Activated CD8-positive, alpha-beta memory T cell treated with anti-CD3 and anti-CD28 coated beads for 24 hours (primary cell): ENCODE measurements at regions not wholly inside any gene's neighbourhood (a gene's known extent, or its start where the extent isn't known, plus 50 kb on each side); places are given as distances from the start of the nearest gene placed in this dataset.

Experiments
- DNase-seq: peaks from one replicate; pipeline ENCODE4 v3.0.0-alpha.2; 2020

DNA sequence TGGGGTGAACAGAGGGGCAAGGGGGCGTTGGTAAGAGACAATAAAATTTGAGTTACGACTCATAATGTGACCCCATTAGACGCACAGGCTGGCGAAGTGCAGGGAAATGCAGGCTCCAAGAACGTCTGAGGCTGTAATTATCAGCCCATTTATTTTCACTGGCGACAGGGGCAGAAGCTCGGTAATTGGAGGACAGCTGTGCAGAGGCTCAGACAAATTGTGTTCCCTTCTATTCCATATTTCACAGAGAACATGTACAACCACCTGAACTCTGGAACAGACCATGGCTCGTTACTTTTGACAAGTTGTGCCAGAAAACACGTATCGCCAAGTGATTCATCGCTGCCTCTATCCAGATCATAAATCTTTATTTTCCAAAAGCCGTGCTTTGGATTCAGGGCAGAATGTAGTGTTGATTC, 137.3 kb upstream of the FRMD4A start:
- DNase-seq: no peak

DNA sequence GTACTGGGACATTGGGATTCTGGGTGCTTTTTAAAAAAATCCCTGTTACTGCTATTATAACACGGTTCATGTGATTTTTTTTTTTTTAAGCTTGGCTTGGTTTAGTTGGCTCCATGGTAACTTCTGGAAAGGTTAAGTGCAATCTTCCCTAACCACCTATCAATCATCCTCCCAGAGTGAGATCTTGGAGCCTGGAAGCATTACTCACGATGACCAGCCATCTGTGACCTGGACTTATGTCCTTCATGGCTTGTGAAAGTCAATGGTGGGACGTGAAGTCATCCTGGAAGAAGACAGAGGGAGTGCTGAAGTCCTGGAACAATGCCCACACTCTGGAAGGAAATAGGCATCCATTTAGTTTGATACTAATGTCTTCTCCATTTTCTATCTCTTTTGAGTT, 135.5 kb upstream of the FRMD4A start:
- no peak for DNase-seq

DNA sequence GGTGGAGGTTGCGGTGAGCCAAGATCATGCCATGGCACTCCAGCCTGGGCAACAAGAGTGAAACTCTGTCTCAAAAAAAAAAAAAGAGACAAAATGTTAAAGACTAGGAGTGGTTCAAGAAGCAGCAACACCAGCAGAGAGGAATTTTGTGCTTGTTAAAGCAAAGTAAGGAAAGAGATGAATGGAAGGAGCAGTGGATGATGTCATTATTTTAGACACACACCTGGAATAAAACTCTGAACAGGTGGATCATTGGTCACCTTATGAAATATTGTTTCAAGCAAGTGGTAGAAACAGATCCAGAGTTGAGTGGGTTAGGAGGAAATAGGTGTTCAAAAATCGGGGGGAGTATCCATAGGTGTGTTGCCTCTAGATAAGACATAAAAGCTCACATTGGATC, 129.7 kb upstream of the FRMD4A start:
- DNase-seq: no peak

DNA sequence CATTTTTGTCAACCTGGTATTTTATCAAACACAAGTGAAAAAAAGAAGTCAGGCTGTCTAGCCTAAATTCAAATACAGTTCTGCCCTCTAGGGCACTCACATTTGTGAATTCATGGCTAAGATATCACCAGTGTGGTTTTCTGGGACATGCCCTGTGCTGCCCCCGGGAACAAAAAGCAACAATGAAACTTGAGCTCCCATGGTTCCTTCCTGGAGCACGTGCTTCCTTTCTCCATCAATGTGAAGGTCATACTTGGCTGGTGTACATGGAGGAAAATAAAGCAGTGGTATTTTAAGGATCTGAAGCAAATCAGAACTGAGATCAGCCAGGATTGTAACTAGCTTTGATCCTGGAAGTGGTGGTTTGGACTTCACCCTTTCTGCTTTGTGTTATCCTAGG, 128.9 kb upstream of the FRMD4A start:
- no peak for DNase-seq

DNA sequence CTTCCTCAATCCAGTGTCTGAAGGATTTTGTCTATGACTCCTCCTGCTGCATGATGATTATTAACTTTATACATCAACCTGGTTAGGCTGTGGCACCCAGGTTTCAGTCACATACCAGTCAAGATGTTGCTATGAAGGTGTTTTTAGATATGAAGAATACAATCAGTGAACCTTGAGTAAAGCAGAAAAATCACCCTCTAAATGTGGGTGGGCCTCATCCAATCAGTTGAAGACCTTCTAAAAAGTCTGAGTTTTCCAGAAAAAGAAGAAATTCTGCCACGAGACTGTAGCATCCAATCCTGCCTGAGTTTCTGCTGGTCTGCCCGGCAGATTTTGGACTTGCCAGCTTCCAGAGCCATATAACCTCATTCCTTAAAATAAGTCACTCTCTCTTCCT, 126.1 kb upstream of the FRMD4A start:
- no peak for DNase-seq

DNA sequence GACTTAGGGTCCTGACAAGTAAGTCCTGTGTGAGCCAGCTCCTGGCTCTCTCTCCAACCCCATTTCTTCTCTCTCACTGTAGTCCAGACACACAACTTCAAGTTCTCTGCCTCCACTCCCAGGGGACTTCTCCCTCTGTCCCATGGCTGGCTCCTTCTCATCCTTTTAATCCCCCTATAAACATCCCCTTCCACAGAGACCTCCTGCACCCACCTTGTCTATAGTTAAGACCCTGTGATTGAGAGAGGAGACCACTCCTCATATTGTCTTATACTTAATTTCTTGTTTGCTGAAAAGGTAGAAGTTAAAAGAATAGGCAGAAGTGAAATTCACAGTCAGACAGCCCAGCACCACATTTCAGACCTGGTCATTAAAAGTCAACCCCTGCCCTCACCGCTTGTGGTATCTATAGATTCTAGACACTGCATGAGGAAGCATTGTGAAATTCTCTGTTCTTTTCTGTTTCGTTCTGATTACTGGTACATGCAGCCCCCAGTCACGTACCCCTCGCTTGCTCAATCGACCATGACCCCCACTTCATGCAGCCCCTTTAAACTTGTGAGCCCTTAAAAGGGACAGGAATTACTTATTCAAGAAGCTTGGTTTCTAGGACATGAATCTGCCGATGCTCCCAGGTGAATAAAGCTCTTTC, 125.6 kb upstream of the FRMD4A start:
- DNase-seq: peak; percentile 17

DNA sequence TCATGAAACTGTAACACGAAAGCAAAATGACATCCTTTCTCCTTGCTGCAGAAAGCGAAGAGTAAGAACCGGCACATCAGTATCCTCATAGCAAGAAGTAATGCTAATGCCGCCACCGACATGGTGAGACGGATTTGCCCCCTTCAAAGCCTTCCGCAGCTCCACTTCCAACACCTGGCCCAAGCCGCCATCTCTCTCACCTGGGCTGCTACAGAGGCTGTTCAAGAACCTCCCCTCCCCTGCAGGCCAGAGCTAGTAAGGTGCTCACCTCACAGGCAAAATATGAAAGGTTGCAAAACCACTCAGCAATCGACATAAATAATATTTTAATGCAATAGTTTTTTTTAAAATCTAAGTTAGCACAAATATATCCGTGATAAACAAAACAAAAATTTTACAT, 123.9 kb upstream of the FRMD4A start:
- DNase-seq: peak; percentile 33

DNA sequence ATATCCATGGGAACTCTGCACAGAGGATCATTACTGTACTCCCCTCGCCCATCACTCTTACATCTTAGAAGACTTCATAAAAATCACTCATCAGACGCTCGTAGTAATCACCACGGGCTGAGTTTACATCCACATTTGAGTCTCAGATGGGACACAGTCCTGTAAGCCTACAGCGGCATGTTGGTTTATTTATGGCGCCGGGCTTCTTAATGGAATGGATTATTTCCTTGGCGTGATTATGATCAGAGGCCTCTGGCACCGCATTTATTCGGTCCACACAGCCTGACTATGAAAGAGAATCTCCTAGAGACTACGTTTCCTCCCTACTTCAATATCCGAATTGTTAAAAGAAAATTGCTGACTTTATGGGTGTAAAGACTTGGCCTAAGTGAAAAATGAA, 123.5 kb upstream of the FRMD4A start:
- no peak for DNase-seq

DNA sequence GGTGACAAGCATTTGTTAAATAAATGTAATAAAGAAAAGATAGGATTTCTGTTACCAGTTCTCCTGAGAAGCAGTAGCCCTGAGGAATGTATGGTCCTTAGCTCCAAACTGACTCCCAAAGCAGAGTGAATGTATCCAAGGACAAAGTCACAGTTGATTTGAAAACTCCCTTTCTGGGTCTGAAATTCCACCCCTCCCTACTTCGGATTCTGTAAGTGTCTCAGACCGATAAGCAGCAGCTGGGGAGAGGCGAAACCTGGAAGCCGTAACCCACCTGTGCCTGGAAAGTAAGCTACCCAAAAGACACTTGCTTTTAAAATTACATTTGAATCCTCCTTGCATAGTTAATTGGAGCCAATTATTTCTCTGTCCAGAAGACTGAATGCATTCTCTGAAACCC, 122.9 kb upstream of the FRMD4A start:
- no peak for DNase-seq

DNA sequence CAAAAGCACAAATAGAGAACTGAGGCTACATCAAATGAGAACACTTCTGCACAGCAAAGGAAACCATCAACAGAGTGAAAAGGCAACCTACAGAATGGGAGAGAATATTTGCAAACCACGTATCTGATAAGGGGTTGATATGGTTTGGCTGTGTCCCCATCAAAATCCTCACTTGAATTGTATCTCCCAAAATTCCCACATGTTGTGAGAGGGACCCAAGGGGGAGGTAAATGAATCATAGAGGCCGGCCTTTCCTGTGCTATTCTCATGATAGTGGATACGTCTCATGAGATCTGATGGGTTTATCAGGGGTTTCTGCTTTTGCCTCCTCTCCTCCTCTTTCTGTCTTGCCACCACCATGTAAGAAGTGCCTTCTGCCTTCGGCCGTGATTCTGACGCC, 120.6 kb upstream of the FRMD4A start:
- no peak for DNase-seq

DNA sequence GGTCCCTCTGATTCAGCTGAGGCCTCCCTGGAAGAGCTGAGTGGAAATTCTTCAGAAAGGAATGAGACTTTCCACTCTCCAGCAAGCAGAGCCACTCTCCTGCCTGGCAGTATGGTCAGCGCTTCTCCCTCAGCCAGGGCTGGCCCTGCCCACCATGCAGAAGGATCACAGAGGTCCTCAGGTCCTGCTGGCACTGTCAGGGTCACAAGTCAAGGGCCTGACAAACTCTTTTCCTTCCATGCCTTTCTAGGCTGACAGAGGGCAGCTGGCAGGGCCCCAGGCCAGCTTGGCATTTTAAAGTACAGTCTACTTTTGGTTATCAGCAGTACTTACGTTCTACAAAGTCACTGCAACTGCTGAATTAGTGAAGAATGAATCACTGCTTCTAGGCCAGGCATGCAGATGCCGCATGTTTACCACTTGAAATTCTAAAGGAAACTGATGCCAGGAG, 119.3 kb upstream of the FRMD4A start:
- DNase-seq: no peak

DNA sequence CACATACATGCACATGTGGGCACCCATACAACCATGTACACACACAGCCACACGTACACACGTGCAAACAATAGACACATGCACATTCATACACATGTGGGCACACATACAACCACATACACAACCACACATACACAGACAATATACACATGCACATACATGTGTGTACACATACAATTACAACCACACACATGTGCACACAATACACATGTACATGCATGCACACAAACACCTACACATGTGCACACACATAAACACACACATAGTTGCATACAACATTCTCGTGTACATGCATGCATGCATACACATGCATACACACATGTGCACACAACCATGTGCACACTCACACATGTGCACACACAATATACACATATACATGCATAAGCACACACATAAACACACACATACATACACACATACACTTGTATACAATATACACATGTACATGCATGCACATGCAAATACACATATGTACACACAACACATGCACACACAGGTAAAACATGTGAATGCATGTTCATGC, 118.6 kb upstream of the FRMD4A start:
- no peak for DNase-seq

DNA sequence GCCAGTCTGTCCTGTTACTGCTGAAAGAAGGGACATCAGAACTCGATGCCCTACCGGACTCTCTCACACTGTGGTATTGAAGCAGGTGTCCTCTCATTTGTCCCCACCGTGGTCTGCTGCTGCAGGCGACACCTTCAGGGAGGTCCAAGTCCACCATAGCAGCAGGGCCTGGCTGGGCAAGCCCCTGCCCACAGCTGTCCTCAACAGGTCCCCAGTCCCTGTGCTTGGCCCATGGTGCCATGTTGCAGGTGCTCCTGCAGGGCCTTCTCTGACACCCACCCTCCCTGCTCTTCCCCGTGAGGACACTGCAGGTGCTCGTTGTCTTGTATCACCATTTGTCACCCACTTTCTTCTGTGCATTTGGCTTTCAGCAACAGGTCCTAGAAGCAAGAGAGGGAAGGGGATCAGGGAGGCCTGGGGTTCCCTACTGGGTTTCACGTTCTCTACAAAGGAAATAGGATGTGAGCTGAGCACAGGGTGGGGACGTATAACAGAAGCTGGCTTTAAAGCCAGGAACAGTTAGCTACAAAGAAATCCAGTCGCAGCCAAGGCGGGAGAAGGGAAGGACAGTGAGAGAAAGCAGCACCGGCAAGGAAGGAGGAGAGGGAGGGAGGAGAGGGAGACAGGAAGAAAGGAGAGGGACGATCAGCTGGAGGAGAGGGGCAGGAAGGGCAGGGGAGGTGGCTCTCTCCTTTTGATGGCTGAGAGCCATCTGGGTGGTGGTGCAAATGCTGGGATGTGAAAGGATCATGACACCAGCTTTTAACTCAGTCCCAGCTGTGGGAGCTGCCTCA, 117.7 kb upstream of the FRMD4A start:
- no peak for DNase-seq

DNA sequence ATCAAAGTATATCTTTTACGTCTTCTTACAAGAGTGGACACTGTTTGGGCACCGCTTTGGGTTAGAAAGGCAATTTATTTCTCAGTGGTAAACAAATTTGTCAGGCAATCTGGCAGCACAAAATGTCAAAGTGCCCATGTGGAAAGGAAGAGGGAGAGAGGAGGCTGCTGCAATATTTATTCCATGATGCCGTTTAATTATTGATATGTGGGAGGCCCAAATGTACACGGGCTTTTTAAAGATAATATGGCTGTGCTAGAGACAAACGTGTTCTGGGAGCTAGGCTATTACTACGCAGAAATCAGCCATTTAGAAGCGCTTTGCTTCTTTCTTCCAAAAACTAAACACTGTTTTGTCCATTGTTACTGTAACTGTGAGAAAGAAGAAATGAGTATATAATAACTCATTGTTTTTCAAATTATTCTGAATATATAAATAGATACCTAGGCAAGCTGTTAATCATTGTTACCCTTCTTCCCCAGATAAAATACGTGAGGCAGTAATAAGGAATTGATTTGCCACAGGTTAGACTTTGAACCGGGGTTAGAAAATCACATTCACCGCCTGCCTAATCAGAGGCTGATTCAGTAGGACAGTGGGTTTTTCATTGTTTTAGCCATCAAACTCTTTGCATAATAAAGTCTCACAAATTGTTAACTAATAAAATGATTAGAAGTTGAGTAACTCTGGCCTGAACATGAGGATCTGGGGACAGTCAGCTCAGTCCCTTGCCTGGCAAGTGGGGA, 116.5 kb upstream of the FRMD4A start:
- DNase-seq: no peak

DNA sequence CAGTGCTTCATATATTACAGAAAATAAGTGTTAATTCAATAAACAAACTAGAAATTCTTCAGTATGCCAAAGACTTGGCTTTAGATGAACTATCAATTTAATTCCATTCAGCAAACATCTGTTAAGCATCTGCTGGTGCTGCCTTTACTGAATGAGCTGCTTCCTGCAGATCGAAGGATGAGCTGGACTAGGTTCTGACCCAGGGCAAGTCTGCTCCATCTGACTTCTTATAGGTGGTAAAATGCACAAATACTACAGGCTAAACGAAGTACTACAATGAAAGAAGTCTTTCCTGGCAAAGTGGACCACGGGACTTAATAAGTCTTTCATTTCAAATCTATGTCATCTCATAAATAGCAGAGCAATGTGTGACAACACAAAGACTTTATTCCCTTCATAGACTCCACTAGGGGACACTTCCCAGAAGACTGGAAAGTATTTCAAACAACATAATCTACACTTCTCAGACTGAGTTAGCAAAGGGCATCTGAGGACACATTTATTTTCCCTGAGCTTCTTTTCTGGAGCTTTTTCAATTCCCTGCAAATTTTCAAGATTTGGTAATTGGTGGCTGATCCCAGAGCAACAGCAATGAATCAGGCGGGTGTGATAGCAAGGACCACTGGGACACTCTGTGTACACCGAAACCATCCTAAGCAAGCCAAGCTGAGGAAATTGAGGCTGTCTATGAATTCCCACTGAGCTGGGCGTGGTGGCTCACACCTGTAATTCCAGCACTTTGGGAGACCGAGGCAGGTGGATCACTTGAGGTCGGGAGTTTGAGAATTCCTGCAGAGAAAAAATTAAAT, 108.9 kb upstream of the FRMD4A start:
- DNase-seq: no peak

DNA sequence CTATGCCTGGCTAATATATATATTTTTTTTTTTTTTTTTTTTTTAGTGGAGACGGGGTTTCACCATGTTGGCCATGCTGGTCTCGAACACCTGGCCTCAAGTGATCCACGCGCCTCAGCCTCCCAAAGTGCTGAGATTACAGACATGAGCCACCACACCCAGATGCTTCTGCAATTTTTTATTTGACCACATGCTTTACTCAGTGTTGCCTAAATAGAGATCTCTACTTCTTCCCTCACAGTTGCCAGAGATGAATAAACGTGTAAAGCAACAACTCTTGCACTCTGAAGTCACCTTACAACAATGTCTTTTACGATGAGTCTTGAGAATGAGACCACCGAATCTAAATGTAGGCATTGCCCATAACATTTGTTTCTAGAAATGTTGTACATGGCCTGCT, 107.9 kb upstream of the FRMD4A start:
- DNase-seq: no peak

DNA sequence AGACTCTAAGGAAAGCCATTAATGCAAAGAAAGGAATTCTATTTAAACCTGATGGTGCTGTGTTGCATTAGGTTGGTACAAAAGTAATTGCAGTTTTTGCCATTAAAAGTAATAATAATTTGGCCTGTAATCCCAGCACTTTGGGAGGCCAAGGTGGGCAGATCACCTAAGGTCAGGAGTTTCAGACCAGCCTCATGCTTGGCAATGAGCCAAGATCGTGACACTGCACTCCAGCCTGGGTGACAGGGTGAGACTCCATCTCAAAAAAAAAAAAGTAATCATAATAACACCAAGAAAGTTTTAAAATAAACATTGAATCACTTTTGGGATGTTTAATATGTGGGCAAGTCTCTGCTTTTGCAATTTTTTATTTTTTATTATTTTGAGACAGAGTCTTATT, 107.3 kb upstream of the FRMD4A start:
- DNase-seq: no peak

DNA sequence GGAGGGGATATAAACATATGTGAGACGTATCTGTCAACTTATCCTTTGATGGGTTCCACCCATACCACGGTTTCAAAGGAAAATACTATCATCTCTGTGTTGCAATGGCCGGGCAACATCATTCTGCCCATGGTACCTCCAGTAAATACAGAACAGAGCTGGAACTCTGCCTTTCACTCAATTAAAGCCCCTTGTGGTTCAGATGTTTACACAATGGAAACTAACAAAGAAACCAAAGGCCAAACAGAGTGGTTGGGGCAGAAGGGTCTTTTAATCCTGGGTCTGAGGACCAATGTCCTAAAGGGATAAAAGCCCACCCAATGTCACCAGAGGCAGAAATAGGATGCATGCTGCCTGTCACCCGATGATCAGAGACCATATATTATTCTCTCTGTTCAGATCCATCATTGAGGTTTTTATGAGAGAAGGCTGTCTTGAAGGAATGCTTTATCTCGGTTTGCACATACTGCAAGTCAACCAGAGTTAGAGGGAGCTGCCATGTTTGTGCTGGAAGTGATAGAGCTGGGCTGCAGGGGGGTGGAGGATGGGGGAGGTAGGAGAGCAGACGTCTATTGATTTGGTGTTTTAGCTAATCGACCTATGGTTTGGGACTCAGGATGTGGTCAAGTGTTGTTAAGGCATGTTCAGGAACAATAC, 105.4 kb upstream of the FRMD4A start:
- no peak for DNase-seq

DNA sequence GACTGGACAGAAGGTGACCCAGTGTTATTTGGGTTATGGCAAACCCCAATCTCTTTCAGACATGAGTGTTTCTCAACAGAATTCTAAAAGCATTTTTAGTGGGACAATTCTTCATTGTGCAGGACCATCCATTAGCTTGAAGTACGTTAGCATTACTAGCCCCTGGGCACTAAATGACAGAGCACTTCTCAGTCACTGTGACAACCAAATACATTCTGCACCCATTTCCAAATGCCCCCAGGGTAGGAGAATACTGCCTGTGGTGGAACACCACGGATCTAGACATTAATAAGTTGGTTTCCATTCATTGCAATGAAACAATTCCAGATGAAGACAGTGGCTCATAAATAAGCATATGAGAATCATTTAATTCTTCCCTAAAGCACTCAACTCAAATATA, 102.4 kb upstream of the FRMD4A start:
- DNase-seq: no peak

DNA sequence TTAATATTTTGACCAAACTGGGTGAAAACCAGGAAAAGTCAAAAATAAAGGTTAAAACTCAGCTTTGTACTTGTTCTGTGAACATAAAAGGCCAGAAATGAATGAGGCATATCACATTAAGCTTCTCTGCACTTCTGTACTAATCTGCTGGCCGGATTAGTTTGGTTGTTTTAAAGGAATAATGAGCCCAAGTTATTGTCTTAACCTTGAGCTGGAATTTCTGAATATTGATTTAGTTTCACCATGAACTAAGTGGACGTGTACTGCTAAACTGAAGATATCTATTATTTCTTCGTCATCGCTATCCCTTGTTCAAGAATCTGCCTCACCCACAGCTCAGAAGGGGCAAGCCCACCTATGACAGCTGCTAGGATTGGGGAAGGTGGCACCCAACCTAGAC, 101.1 kb upstream of the FRMD4A start:
- DNase-seq: no peak

DNA sequence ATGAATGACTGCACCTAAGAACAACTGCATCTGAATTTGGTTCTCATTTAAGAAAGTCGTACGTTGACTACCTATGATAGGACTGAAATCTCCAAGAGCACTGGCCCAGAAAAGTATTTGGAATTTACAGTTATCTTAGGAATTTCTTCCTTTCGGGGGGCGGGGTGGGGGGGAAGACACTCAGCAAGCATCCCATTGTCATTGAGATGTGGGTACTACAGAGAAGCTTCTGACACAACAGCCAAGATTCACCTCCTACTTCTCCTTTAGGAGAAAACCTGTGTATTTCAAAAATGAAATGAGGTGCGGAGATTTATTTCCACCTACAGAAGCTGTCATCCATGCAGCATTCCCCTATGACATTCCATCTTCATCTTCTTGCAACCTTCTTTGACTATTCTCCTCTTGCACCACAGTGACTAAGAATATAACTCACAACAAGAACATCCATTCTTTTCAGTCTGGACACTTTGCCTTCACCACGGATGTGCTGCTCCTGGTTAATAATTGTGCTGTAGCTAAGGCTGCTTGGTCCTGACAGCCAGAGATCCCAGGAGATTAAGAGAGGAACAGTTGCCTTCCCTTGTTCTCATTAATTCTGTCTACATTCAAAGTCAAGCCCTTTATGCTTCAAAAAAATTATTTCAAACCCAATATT, 98.4 kb upstream of the FRMD4A start:
- DNase-seq: no peak

DNA sequence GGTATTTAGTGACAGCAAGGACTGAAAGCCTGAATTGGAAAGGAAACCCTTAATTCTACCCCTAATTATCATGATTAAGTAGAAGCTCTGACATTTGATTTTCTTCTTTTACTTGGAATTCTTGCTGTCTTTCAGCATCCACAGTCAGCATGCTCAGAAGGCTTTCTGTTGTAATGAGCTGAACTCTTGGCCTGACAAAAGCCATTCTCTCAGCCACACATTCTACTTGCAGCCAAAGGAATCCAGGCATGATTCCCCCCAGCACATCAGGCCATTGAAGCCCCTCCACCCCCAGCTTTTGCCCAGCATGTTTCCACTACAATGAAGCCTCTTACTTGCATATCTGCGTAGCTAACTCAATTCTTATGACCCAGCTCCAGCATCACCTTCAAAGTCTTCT, 94.3 kb upstream of the FRMD4A start:
- DNase-seq: no peak
